ENCODE measurements at regions not wholly inside any gene's neighbourhood (a gene's known extent, or its start where the extent isn't known, plus 50 kb on each side); places are given as distances from the start of the nearest gene placed in this dataset.

DNA sequence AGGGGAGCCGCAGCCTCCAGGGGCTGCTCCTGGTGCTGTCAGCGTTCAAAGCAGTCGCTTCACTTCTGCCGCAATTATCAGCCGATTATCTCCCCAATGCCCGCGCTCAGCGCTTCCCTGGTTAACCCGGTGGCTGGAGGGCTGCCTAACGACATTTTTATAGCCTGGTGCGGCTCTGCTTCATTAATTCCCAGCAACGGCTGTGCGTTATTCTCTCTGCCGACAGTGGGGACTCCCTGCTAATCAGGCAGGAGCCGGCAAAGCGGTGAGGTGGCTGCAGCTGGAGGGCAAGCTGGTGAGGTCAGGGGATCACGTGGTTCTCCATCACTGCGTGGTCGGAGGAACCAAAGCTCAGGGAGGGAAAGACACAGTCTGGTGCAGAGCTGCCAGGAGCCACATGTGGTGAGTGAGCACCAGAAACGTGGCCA, 62.9 kb downstream of the GLRX5 start:
- peak; percentile 18 for DNase-seq (ENCODE audit: low read depth)
- H3K4me3 ChIP-seq (ENCODE audit: low read length): no peak overlapping the region
- TF ChIP-seq, protein P1, sequence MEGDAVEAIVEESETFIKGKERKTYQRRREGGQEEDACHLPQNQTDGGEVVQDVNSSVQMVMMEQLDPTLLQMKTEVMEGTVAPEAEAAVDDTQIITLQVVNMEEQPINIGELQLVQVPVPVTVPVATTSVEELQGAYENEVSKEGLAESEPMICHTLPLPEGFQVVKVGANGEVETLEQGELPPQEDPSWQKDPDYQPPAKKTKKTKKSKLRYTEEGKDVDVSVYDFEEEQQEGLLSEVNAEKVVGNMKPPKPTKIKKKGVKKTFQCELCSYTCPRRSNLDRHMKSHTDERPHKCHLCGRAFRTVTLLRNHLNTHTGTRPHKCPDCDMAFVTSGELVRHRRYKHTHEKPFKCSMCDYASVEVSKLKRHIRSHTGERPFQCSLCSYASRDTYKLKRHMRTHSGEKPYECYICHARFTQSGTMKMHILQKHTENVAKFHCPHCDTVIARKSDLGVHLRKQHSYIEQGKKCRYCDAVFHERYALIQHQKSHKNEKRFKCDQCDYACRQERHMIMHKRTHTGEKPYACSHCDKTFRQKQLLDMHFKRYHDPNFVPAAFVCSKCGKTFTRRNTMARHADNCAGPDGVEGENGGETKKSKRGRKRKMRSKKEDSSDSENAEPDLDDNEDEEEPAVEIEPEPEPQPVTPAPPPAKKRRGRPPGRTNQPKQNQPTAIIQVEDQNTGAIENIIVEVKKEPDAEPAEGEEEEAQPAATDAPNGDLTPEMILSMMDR (IDR thresholded peaks at IDR 0.05; ENCODE audit: insufficient read depth, low read depth, low read length, missing control alignments): no peak

GRCh38 chr14:95601650-95602049, 66.8 kb downstream of the GLRX5 start:
- no peak for DNase-seq (ENCODE audit: low read depth)
- TF ChIP-seq, protein P1 (IDR thresholded peaks at IDR 0.05; ENCODE audit: insufficient read depth, low read depth, low read length, missing control alignments): no peak
- H3K4me3 ChIP-seq (ENCODE audit: low read length): no peak overlapping the region

GRCh38 chr14:95603415-95603814, 68.6 kb downstream of the GLRX5 start:
- TF ChIP-seq, protein P1 (IDR thresholded peaks at IDR 0.05; ENCODE audit: insufficient read depth, low read depth, low read length, missing control alignments): no peak
- no peak for DNase-seq (ENCODE audit: low read depth)
- no peak overlapping the region for H3K4me3 ChIP-seq (ENCODE audit: low read length)

DNA sequence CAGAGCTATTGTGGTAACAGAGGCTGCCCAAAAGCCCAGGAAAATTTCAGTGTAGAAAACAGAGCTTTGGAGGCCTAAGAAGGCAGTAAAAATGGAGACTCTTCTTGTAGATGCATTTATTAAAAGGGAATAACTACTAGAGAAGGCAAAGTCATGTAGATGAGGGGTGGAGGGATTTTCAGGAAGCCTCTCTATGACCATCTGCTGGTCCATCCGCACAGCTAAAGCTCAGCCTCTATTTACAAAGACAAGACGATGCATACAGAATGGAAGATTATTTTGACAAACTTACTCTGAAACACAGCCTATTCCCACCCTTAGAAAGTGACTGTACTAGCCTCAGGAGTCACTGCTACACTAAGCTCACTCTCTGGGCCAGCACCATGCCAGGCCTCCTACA, 71.4 kb downstream of the GLRX5 start:
- no peak overlapping the region for H3K4me3 ChIP-seq (ENCODE audit: low read length)
- TF ChIP-seq, protein P1 (IDR thresholded peaks at IDR 0.05; ENCODE audit: insufficient read depth, low read depth, low read length, missing control alignments): no peak
- DNase-seq (ENCODE audit: low read depth): no peak

DNA sequence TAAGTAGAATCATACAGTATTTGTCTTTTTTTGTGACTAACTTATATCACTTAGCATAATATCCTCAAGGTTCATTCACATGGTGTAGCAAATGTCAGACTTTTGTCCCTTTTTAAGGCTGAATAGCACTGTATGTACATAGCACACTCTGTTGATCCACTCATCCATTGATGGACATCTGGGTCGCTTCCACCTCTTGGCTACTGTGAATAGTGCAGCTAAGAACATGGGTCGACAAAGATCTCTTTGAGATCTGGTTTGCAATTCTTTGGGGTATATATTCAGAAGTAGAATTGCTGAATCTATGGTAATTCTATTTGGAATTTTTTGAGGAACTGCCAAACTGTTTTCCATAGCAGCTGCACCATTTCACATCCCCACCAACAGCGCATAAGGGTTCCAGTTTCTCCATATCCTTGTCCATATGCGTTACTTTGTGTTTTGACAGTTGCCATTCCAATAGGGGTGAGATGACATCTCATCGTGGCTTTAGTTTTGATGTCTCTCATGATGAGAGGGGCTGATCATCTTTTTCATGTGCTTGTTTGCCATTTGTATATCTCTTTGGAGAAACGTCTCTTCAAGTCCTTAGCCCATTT, 73.9 kb downstream of the GLRX5 start:
- TF ChIP-seq, protein P1 (IDR thresholded peaks at IDR 0.05; ENCODE audit: insufficient read depth, low read depth, low read length, missing control alignments): no peak
- H3K4me3 ChIP-seq (ENCODE audit: low read length): no peak overlapping the region
- no peak for DNase-seq (ENCODE audit: low read depth)

DNA sequence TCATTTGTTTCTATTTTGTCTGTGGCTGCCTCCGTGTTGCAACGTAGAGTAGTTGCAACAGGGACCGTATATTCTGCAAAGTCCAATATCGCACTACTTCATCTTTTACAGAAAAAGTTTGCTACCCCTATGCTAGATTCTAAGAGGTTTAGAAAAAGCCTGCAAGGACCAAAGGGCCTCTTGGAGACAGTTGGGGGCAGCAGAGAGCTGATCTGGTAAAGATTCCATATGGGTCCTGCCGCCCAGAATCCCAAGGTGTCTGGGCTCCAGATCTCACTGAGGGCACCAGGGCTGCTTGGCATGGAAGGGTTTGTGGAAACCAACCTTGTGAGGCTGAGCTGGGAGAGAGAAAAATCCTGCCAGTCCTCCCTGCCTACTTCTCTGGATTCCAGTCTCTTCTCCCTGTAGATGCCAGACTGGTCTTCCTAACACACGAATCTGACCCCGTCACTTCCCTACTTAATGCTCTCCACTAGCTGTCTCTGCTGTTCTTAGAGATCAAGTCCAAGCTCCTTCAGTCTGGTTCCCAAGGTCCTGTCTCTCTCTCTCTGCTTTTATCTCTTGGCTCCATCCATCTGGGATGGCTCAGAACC, 74.6 kb downstream of the GLRX5 start:
- TF ChIP-seq, protein P1 (IDR thresholded peaks at IDR 0.05; ENCODE audit: insufficient read depth, low read depth, low read length, missing control alignments): no peak
- no peak overlapping the region for H3K4me3 ChIP-seq (ENCODE audit: low read length)
- peak; percentile 3 for DNase-seq (ENCODE audit: low read depth)
